Spleen (tissue), 7 donors: ENCODE measurements at regions not wholly inside any gene's neighbourhood (a gene's known extent, or its start where the extent isn't known, plus 50 kb on each side); places are given as distances from the start of the nearest gene placed in this dataset.

Source experiments
- CTCF ChIP-seq, 11 experiments: fragments of 200-600 bp in 7 of 11; fragments of 450-650 bp in 4 of 11; sonication (generic) in 4 of 11; IDR thresholded peaks in 8 of 11; conservative IDR thresholded peaks in 3 of 11; 1 replicate in 7 of 11; 2 replicates in 4 of 11; pipeline versions ENCODE4 v1.4.0 to v1.8.0; 2016 to 2021; ENCODE audit warnings: antibody characterized with exemption in 11 of 11, inconsistent platforms in 4 of 11, mild to moderate bottlenecking in 1 of 11
- POLR2AphosphoS5 ChIP-seq, 3 donors: sonication (generic); formaldehyde crosslinking; IDR thresholded peaks; one replicate each; pipeline ENCODE4 v1.5.1; 2017; ENCODE audit warnings: antibody characterized with exemption in 3 of 3
- donor health status: DM: no; HTN: no; CAD: no; lungs with moderate emphysema.
- donor health status: DM: no; HTN: no; CAD: no.
- donor health status: DM: no; HTN: no; CAD: no.

- TF ChIP-seq CTCF (IDR thresholded peaks at IDR 0.05 in 8 of 11, conservative IDR thresholded peaks at IDR 0.05 in 3 of 11): no peak
- TF ChIP-seq POLR2AphosphoS5 (IDR thresholded peaks at IDR 0.05): no peak
These were observed 90.5 kb upstream of the TBX18 start for GRCh38 chr6:84854811-84855400.
